ENCODE measurements at regions not wholly inside any gene's neighbourhood (a gene's known extent, or its start where the extent isn't known, plus 50 kb on each side); places are given as distances from the start of the nearest gene placed in this dataset.

DNA sequence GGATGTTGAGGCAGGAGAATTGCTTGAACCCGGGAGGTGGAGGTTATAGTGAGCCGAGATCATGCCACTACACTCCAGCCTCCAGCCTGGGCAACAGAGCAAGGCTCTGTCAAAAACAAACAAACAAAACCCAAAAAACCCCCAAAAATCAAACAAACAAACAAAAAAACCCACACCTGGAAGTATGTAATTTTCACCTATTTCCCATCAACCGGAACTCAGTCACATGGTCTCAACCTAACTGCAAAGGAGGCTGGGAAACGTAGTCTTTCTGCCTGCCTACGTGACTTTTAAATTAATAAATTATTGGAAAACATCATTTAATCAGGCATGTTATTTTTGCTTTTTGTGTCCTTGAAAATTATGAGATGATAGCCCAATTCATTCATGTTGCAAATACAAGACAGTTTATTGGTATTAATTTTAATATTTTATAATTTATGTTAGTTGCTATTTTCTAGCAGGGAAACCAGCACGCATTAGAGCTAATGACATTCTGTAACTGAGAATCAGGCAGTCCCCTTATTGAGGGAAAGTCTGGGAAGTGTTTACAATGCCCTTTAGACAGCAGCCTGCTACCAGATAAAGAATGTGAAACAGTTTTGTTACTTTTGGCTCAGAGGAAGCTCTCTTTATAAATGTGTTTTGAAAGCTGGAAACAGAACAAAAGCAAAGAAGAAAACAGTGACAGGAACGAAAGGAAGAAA, 110.3 kb downstream of the NXNL2 start:
- H3K9me3 Mint-ChIP-seq: peaks cover 0 to 3% (median 0%) of the 10 kb centered on the region in 3 donors
- ChIA-PET CTCF (no interaction called here), POLR2A (interaction anchor here in 1 of 2 donors (0.5 kb wide), 1 partner anchor 13 kb away, joined by 4 read pairs; no protein-coding TSS in a partner anchor)
- H3K27ac Mint-ChIP-seq: no peak overlapping the region
- Histone ChIP-seq H3K9me3 (peaks cover 2% of the 10 kb centered on the region), H3K36me3 (ENCODE audit: control insufficient read depth in 2 of 2, extremely low read depth in 1 of 2, insufficient read depth in 1 of 2, low read length in 1 of 2) (no peaks in the 10 kb centered on the region), H3K27ac (ENCODE audit: low read length) (no peak overlapping the region), H3K4me1 (ENCODE audit: control insufficient read depth in 1 of 2, extremely low read depth in 1 of 2, insufficient read depth in 2 of 2, low read length in 2 of 2) (no peaks in the 10 kb centered on the region), H3K27me3 (replicated peaks in 1 of 2; ENCODE audit: control insufficient read depth in 2 of 2, extremely low read depth in 1 of 2, insufficient read depth in 2 of 2, low read length in 1 of 2) (peaks cover 0 to 13% of the 10 kb centered on the region in 2 experiments), H3K4me3 (ENCODE audit: control insufficient read depth in 1 of 2, extremely low read depth in 1 of 2, low read length in 1 of 2) (no peak overlapping the region)
- DNase-seq: no peak
- H3K4me1 Mint-ChIP-seq: no peaks in the 10 kb centered on the region
- H3K27me3 Mint-ChIP-seq: peaks cover 40 to 54% of the 10 kb centered on the region in 2 donors
- ATAC-seq (replicated peaks in 1 of 4): no peak
- H3K4me3 Mint-ChIP-seq: no peak overlapping the region
- 71% methylated on average over 2 of the region's 7 CpGs for WGBS (ENCODE audit: insufficient coverage)
- H3K36me3 Mint-ChIP-seq: no peaks in the 10 kb centered on the region

DNA sequence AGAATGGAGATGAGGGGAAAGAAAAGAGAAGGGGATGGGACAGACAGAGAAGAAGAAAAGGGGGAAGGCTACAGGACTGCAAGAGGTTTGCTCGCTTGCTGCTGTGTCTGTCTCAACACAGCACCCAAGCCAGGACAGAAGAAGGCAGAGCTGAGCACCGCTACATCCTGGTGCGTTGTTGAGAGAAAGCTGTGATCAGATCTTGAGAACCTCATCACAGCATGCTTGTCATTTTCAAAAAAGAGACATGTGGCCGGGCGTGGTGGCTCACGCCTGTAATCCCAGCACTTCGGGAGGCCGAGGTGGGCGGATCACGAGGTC, 110.9 kb downstream of the NXNL2 start:
- Mint-ChIP-seq H3K4me3 (no peak overlapping the region), H3K36me3 (no peaks in the 10 kb centered on the region), H3K9me3 (peaks cover 0 to 3% (median 0%) of the 10 kb centered on the region in 3 donors), H3K4me1 (no peaks in the 10 kb centered on the region), H3K27me3 (peaks cover 41 to 54% of the 10 kb centered on the region in 2 donors), H3K27ac (no peak overlapping the region)
- Histone ChIP-seq H3K4me3 (ENCODE audit: control insufficient read depth in 1 of 2, extremely low read depth in 1 of 2, low read length in 1 of 2) (no peak overlapping the region), H3K27me3 (replicated peaks in 1 of 2; ENCODE audit: control insufficient read depth in 2 of 2, extremely low read depth in 1 of 2, insufficient read depth in 2 of 2, low read length in 1 of 2) (peaks cover 0 to 14% of the 10 kb centered on the region in 2 experiments), H3K27ac (ENCODE audit: low read length) (no peak overlapping the region), H3K4me1 (ENCODE audit: control insufficient read depth in 1 of 2, extremely low read depth in 1 of 2, insufficient read depth in 2 of 2, low read length in 2 of 2) (no peaks in the 10 kb centered on the region), H3K36me3 (ENCODE audit: control insufficient read depth in 2 of 2, extremely low read depth in 1 of 2, insufficient read depth in 1 of 2, low read length in 1 of 2) (no peaks in the 10 kb centered on the region), H3K9me3 (peaks cover 2% of the 10 kb centered on the region)
- 83% methylated on average over 8 of the region's 10 CpGs for WGBS (ENCODE audit: insufficient coverage)
- no peak for ATAC-seq (replicated peaks in 1 of 4)
- CTCF ChIA-PET: no interaction called here
- no peak for DNase-seq
- POLR2A ChIA-PET: no interaction called here

GRCh38 chr9:88646539-88647300, 111.7 kb downstream of the NXNL2 start:
- no peaks in the 10 kb centered on the region for H3K36me3 ChIP-seq (ENCODE audit: control insufficient read depth in 2 of 2, extremely low read depth in 1 of 2, insufficient read depth in 1 of 2, low read length in 1 of 2)
- ATAC-seq (replicated peaks in 1 of 4): no peak
- no peaks in the 10 kb centered on the region for H3K4me1 ChIP-seq (ENCODE audit: control insufficient read depth in 1 of 2, extremely low read depth in 1 of 2, insufficient read depth in 2 of 2, low read length in 2 of 2)
- H3K9me3 ChIP-seq: peaks cover 2% of the 10 kb centered on the region
- ChIA-PET CTCF (no interaction called here), POLR2A (interaction anchor here in 1 of 2 donors (0.6 kb wide), 1 partner anchor 12 kb away, joined by 3 read pairs; no protein-coding TSS in a partner anchor)
- no peak overlapping the region for H3K27ac ChIP-seq (ENCODE audit: low read length)
- H3K27ac Mint-ChIP-seq: no peak overlapping the region
- H3K4me1 Mint-ChIP-seq: no peaks in the 10 kb centered on the region
- 88% methylated on average over 4 of the region's 8 CpGs for WGBS (ENCODE audit: insufficient coverage)
- no peaks in the 10 kb centered on the region for H3K36me3 Mint-ChIP-seq
- H3K27me3 Mint-ChIP-seq: peaks cover 42 to 46% of the 10 kb centered on the region in 2 donors
- H3K9me3 Mint-ChIP-seq: peaks cover 0 to 3% (median 0%) of the 10 kb centered on the region in 3 donors
- no peak for DNase-seq
- peaks cover 0 to 13% of the 10 kb centered on the region in 2 experiments for H3K27me3 ChIP-seq (replicated peaks in 1 of 2; ENCODE audit: control insufficient read depth in 2 of 2, extremely low read depth in 1 of 2, insufficient read depth in 2 of 2, low read length in 1 of 2)
- H3K4me3 Mint-ChIP-seq: no peak overlapping the region
- no peak overlapping the region for H3K4me3 ChIP-seq (ENCODE audit: control insufficient read depth in 1 of 2, extremely low read depth in 1 of 2, low read length in 1 of 2)

DNA sequence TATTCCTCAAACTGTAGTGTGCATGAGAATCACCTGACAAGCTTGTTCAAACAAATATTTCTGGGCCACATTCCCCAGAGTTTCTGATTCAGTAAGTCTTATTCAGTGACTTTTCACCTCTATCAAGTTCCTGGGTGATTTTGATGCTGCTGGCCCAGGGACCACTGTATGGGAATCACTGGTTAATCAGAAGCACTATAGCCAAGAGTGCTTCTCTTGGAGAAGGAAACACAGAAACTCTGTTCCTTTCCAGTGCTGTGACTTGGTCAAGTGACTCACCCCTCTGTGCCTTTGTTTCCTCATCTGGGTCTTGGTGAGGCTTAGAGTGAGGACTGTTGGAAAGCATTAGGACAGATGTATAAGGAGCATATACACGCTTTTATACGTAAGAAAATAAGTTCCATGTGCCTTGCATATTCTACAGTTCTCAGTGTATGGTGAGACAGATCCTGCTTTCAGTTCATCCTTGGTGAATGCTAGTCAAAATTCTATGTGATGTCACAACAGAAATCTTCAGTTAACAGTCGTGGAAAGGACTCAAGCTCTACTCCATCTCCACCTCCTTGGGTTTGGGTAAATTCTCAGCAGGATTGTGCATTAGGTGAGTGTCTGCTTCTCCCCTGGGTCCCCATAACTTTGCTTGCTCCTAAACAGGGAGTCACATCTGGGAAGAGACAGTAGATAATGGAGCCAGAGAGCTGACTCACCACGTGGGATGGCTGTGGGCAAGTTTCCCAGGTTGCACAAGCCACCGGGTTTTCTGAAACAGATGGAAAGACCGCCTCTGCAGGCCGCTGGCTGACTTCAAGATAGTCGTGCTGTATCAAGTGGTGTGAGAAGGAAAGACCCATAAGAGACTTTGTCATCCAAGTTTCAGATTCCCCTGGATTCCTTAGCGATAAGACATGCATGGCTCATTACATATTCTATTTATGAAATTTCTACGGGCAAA, 117.0 kb downstream of the NXNL2 start:
- H3K4me3 ChIP-seq (ENCODE audit: control insufficient read depth in 1 of 2, extremely low read depth in 1 of 2, low read length in 1 of 2): no peak overlapping the region
- H3K4me3 Mint-ChIP-seq: no peak overlapping the region
- ChIA-PET CTCF (no interaction called here), POLR2A (no interaction called here)
- H3K9me3 Mint-ChIP-seq: no peaks in the 10 kb centered on the region
- no peak for ATAC-seq (replicated peaks in 1 of 4)
- peaks cover 20 to 26% of the 10 kb centered on the region in 2 donors for H3K27me3 Mint-ChIP-seq
- no peak overlapping the region for H3K27ac ChIP-seq (ENCODE audit: low read length)
- H3K27me3 ChIP-seq (replicated peaks in 1 of 2; ENCODE audit: control insufficient read depth in 2 of 2, extremely low read depth in 1 of 2, insufficient read depth in 2 of 2, low read length in 1 of 2): peaks cover 0 to 9% of the 10 kb centered on the region in 2 experiments
- H3K27ac Mint-ChIP-seq: no peak overlapping the region
- no peaks in the 10 kb centered on the region for H3K9me3 ChIP-seq
- no peaks in the 10 kb centered on the region for H3K4me1 ChIP-seq (ENCODE audit: control insufficient read depth in 1 of 2, extremely low read depth in 1 of 2, insufficient read depth in 2 of 2, low read length in 2 of 2)
- WGBS (ENCODE audit: insufficient coverage): 76% methylated on average over 4 of the region's 10 CpGs
- no peaks in the 10 kb centered on the region for H3K36me3 Mint-ChIP-seq
- H3K4me1 Mint-ChIP-seq: no peaks in the 10 kb centered on the region
- no peaks in the 10 kb centered on the region for H3K36me3 ChIP-seq (ENCODE audit: control insufficient read depth in 2 of 2, extremely low read depth in 1 of 2, insufficient read depth in 1 of 2, low read length in 1 of 2)
- DNase-seq: no peak

DNA sequence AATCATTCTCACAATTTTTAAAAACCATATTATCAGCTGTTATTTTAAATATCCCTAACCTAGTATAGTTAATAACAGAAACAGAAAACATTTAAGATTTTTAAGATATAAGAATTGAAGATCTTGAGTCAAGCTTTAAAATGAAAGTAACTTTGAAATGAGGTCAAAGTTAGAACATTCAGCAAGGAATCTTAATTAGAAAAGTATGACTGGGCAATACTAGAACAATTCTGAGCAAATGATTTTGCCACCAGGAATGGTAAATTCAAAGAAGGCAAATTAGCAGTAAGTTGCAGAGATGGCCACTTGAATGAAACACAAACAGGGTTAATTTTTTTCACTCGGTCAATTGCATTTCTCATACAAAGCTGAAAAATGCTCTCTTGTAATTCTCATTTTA, 117.9 kb downstream of the NXNL2 start:
- ChIA-PET CTCF (no interaction called here), POLR2A (no interaction called here)
- Mint-ChIP-seq H3K27ac (no peak overlapping the region), H3K27me3 (peaks cover 13 to 18% of the 10 kb centered on the region in 2 donors), H3K4me3 (no peak overlapping the region), H3K4me1 (no peaks in the 10 kb centered on the region), H3K36me3 (no peaks in the 10 kb centered on the region), H3K9me3 (no peaks in the 10 kb centered on the region)
- Histone ChIP-seq H3K27me3 (replicated peaks in 1 of 2; ENCODE audit: control insufficient read depth in 2 of 2, extremely low read depth in 1 of 2, insufficient read depth in 2 of 2, low read length in 1 of 2) (peaks cover 0 to 8% of the 10 kb centered on the region in 2 experiments), H3K27ac (ENCODE audit: low read length) (no peak overlapping the region), H3K36me3 (ENCODE audit: control insufficient read depth in 2 of 2, extremely low read depth in 1 of 2, insufficient read depth in 1 of 2, low read length in 1 of 2) (no peaks in the 10 kb centered on the region), H3K4me3 (ENCODE audit: control insufficient read depth in 1 of 2, extremely low read depth in 1 of 2, low read length in 1 of 2) (no peak overlapping the region), H3K9me3 (no peaks in the 10 kb centered on the region), H3K4me1 (ENCODE audit: control insufficient read depth in 1 of 2, extremely low read depth in 1 of 2, insufficient read depth in 2 of 2, low read length in 2 of 2) (no peaks in the 10 kb centered on the region)
- 80% methylated on average over 1 of the region's 1 CpG for WGBS (ENCODE audit: insufficient coverage)
- DNase-seq (no peak), ATAC-seq (replicated peaks in 1 of 4) (no peak)

- Histone ChIP-seq H3K27ac (ENCODE audit: low read length) (no peak overlapping the region), H3K4me1 (ENCODE audit: control insufficient read depth in 1 of 2, extremely low read depth in 1 of 2, insufficient read depth in 2 of 2, low read length in 2 of 2) (no peaks in the 10 kb centered on the region), H3K4me3 (ENCODE audit: control insufficient read depth in 1 of 2, extremely low read depth in 1 of 2, low read length in 1 of 2) (no peak overlapping the region), H3K9me3 (no peaks in the 10 kb centered on the region), H3K27me3 (replicated peaks in 1 of 2; ENCODE audit: control insufficient read depth in 2 of 2, extremely low read depth in 1 of 2, insufficient read depth in 2 of 2, low read length in 1 of 2) (peaks cover 0 to 5% of the 10 kb centered on the region in 2 experiments), H3K36me3 (ENCODE audit: control insufficient read depth in 2 of 2, extremely low read depth in 1 of 2, insufficient read depth in 1 of 2, low read length in 1 of 2) (no peaks in the 10 kb centered on the region)
- H3K9me3 Mint-ChIP-seq: no peaks in the 10 kb centered on the region
- H3K27me3 Mint-ChIP-seq: peaks cover 13% of the 10 kb centered on the region in 2 donors
- H3K27ac Mint-ChIP-seq: no peak overlapping the region
- no peaks in the 10 kb centered on the region for H3K4me1 Mint-ChIP-seq
- DNase-seq (no peak), ATAC-seq (replicated peaks in 1 of 4) (no peak)
- POLR2A ChIA-PET: no interaction called here
- CTCF ChIA-PET: no interaction called here
- H3K4me3 Mint-ChIP-seq: no peak overlapping the region
- no peaks in the 10 kb centered on the region for H3K36me3 Mint-ChIP-seq
- WGBS (ENCODE audit: insufficient coverage): no CpG with 5 or more reads among the region's 2 CpGs
Measured at GRCh38 chr9:88653406-88653805, 118.4 kb downstream of the NXNL2 start.

Measured in T-cell (primary cell).